ENCODE measurements at regions not wholly inside any gene's neighbourhood (a gene's known extent, or its start where the extent isn't known, plus 50 kb on each side); places are given as distances from the start of the nearest gene placed in this dataset.

- Mint-ChIP-seq H3K36me3 (ENCODE audit: low read depth) (peaks cover 3% of the 10 kb centered on the region; the same call in 1 of the 3 replicates), H3K27me3 (ENCODE audit: insufficient read depth, low read depth, poor library complexity) (no peaks in the 10 kb centered on the region), H3K27ac (no peak overlapping the region), H3K9me3 (peaks cover 2% of the 10 kb centered on the region; the same call in 2 of the 3 replicates), H3K4me1 (no peaks in the 10 kb centered on the region), H3K4me3 (no peak overlapping the region)
- Histone ChIP-seq H3F3A (replicated peaks; ENCODE audit: low read depth) (no peaks in the 10 kb centered on the region), H4K20me1 (replicated peaks; ENCODE audit: insufficient read depth) (no peaks in the 10 kb centered on the region), H3K4me3 (no peak overlapping the region), H3K9me2 (ENCODE audit: insufficient read depth) (peaks cover 5% of the 10 kb centered on the region; the same call in 1 of the 2 replicates), H3K4me2 (no peak overlapping the region), H3K79me2 (replicated peaks; ENCODE audit: insufficient read depth) (no peaks in the 10 kb centered on the region), H3K27me3 (ENCODE audit: insufficient read depth) (no peaks in the 10 kb centered on the region), H3K36me3 (ENCODE audit: insufficient read depth) (no peaks in the 10 kb centered on the region), H3K27ac (ENCODE audit: low read depth) (no peak overlapping the region), H2AFZ (no peak overlapping the region), H3K4me1 (ENCODE audit: insufficient read depth) (no peaks in the 10 kb centered on the region)
- DNase-seq (ENCODE audit: low spot score) (no peak), ATAC-seq (no peak)
- no peak for TF ChIP-seq STAT1 (IDR thresholded peaks at IDR 0.05; ENCODE audit: unreplicated experiment)
- no peak for TF ChIP-seq NANOG (IDR thresholded peaks at IDR 0.05; ENCODE audit: borderline replicate concordance)
- TF ChIP-seq REST (IDR thresholded peaks at IDR 0.05; ENCODE audit: unreplicated experiment), result no peak
- no peak for TF ChIP-seq JUNB (IDR thresholded peaks at IDR 0.05; ENCODE audit: unreplicated experiment)
- TF ChIP-seq POLR2AphosphoS5 (IDR thresholded peaks at IDR 0.05; ENCODE audit: low read depth), result no peak
- TF ChIP-seq CREB1 (CRISPR knock-in tag; IDR thresholded peaks at IDR 0.05; ENCODE audit: low read depth), result no peak
- TF ChIP-seq ZNF462 (CRISPR knock-in tag; IDR thresholded peaks at IDR 0.05), result no peak
- TF ChIP-seq ETS1 (IDR thresholded peaks at IDR 0.05), result no peak
Measured at GRCh38 chr14:50025776-50026175, 90.6 kb downstream of the VCPKMT start.

Data from GM23338 (cell line).